ENCODE measurements at regions not wholly inside any gene's neighbourhood (a gene's known extent, or its start where the extent isn't known, plus 50 kb on each side); places are given as distances from the start of the nearest gene placed in this dataset.
A peak's percentile ranks its signal among the peaks of the same experiment; 100 is the strongest.

DNA sequence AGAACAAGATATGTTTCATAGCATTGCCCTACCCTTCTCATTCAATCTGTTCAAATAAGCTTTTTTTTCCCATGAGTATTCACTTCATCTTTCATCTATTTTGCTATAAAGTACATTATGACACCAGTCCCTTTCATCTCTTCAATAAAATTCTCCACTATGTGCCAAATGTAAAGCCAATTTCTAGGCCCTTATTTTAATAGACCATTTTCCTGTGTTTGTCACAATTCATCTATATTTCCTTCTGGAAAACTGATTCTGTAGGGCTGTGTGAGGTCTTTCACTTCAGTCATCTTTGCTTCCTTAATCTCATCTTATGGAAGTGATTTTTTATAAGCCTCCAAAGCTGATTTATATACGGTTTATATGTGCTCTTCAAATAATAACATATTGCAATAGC lies 992.4 kb upstream of the EYS start:
- DNase-seq (ENCODE audit: low spot score): no peak
- FAIRE-seq: no peak

DNA sequence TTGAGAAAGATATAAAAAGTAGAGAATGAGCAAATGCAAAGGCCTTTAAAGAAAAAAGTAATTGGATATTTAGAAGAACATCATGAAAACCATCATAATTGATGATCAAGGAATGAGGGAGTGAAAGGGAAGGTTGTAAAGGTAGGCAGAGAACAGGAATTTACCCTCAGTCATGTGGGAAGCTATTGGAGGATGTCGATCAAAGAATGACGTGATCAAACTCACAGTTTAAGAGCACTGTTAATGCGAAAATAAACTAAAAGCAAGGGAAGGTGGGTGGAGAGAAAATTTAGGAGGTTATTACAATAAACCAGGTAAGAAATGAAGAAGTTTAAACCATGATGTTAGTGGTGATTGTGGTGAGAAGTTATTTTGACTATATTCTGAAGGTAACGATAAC lies 982.6 kb upstream of the EYS start:
- no peak for FAIRE-seq
- no peak for DNase-seq (ENCODE audit: low spot score)

DNA sequence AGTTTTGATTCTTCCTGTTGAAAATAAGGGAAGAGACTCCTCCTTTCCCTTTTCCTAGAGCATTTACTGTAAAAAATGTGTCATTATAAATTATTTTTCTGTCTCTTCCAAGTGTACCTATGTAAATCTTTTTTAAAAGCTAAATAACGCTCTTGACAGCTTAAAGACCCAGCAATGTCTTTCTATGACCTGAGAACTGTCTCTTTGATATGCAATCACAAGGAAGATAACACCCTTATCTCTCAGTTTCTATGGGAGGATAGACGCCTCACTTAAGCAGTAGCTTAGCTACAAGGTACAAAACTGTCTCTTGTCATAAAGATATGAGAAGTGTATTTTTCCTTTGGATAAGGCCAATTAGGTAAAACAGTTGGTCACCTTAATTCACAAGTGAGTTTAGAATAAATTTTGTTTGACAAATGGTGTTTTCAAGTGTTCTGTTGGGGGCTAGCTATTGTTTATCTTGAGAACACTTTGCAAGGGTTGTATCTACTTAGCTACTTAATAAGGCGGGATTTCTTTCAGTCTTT lies 980.6 kb upstream of the EYS start:
- FAIRE-seq (no peak), DNase-seq (ENCODE audit: low spot score) (no peak)

DNA sequence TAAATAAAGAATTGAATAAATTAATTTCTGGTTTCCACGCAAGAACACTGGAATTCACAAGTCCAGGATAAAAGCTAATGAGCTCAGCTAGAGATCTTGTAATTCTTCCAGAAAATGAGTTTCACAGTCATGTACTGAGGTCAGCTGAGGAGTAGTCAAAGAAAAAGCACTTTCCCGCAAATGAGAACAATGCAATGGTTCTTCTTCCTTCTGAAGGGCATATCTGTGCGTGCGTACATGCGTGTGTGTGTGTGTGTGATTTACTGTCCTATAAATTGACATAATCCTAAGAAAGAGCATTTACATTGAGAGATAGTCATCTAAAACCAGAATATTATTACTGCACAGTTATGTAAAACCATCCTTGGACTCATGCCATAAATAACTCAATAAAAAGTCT lies 968.9 kb upstream of the EYS start:
- no peak for DNase-seq (ENCODE audit: low spot score)
- no peak for FAIRE-seq

DNA sequence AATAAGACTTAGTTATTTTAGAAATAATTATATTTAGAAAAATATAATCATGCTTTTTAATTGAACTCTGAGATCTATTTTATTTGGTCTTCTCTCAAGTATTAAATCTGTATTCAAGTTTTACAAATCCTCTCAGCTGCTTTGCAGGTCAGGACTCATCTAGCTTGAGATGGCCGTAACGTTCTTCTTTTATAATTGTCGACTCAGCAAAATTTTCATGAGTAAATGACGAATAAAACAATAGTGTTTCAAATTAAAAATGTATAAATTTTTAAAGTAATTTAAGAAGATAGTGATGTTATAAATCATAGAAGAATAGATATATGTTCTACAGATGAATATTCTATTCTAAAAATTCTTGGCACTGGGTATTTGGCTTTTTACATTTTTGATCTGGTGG lies 957.1 kb upstream of the EYS start:
- DNase-seq (ENCODE audit: low spot score) (no peak), FAIRE-seq (no peak)

DNA sequence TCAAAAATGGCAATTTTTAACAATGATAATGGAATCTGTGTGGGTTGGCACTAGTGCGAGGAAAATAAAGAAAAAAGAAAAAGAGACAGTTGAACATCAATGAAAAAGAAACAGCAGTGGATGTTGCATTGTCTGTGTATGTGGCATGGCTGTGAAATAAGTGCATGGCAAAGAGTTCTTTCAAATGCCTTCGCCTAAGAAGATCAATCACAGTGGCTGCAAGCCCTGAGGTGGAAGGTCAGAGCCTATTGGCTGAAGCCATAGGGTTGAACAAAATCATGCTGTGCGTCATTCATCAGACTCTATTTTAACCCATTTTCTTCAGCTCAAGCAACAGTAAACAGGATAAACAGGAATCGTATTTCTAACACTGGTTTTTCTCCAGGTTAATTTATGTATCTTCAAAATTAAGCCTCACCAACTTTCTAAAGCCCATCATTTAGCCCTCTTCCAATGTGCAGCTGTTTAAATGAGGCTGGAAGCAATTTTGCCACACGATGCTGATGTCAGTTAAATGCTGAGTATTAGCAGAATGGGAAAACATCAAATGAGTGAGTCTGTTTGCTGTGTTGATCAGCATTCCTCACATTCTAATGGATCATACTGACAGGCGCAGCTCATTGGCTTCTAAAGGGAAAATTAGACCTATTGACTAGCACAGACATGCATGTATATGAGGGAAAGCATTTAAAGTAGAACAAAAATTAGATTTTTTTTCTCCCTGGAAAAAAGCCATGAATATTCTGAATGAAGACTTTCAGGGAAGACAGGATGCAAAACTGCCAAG lies 955.9 kb upstream of the EYS start:
- no peak for DNase-seq (ENCODE audit: low spot score)
- no peak for FAIRE-seq

DNA sequence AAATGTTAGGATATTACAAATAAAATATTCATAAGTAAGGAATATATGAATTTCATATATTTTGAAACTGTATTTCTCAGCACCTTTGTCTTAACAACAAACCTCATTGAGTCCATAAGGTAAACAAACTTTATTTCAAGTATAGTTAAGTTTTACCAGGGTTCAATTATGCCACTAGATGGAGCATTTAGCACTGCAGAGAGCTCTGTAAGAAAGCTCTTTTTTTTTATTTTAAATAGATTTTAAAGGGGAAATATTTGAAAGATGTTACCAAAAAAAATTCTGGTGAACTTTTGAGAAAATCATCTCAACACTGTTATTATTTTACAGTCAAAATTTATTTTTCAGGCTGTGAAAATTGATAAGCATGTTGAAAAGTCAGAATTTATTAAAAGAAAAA lies 955.2 kb upstream of the EYS start:
- DNase-seq (ENCODE audit: low spot score) (peak; percentile 11), FAIRE-seq (no peak)

DNA sequence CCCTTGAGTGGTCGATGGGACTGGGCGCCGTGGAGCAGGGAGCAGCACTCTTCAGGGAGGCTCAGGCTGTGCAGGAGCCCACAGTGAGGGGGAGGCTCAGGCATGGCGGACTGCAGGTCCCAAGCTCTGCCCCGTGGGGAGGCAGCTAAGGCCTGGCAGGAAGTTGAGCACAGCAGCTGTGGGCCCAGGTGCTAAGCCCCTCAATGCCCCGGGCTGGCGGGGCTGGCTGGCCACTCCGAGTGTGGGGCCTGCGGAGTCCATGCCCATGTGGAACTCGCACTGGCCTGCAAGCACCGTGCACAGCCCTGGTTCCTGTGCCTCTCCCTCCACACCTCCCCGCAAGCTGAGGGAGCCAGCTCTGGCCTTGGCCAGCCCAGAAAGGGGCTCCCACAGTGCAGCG lies 948.4 kb upstream of the EYS start:
- DNase-seq (ENCODE audit: low spot score) (no peak), FAIRE-seq (no peak)

DNA sequence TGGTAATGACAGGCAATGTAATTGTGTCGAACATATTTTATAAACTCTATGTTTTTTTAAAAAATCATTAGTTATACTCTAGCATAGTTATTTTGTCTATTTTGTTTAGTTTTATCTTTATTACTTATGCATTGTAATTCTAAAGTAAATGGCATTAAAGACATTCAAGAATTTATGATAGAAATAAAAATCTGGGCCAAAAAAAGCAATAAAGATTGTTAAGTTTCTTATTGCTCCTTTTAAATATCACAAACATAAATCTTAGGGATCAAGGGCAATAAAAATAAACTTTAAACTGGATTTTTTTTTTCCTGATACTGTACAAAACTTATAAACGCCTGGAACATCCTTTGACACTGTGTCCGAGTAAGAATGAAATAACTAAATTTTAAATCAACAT lies 931.5 kb upstream of the EYS start:
- FAIRE-seq (no peak), DNase-seq (ENCODE audit: low spot score) (no peak)

DNA sequence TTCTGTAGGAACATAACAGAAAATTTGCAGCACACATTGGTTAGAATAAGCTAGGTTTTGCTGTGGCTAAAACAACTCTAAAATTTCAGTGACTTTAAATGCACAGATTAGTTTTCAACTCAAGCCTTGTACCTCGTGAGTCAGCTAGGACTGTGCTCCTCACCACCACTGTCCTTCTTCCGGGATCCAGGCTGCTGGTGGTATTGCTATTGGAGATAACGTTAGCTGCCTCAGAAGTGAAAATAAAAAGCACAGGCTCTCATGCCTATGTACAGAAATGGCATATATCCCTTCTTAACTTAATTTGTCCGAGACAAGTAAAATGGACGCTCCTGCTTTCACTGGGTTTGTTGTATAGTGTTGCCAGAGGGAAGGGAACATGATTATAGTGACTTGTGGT lies 931.1 kb upstream of the EYS start:
- no peak for FAIRE-seq
- DNase-seq (ENCODE audit: low spot score): no peak

DNA sequence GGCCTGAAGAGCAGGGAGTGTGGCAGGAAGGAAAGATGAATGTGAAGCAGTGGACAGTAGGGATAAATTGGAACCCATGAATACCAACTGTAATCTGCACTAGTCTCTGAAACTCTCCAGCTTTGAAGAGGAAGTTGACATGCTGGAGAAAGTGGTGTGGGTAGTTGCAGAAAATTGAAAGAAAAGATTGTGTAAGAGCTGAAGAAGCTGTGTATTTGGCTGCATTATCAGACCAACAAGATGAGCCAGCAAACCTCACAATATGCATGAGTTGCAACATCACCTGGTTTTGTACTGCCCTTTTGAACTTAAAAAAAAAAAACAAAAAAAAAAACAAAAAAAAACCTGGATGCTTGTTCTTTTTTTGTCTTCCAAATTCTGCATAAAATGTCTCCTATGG lies 921.9 kb upstream of the EYS start:
- FAIRE-seq (no peak), DNase-seq (ENCODE audit: low spot score) (no peak)

DNA sequence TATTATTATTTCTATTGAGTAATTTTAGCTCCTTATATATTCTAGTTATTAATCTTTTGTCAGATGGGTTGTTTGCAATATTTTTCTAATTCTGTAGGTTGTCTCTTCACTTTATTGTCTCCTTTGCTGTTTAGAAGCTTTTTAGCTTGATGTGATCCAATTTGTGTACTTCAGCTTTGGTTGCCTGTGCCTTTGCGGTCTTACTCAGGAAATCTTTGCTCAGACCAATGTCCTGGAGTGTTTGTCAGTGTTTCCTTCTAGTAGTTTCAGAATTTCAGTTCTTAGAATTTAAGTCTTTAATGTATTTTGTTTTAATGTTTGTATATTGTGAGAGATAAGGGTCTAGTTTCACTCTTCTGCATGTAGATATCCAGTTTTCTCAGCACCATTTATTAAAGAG lies 916.0 kb upstream of the EYS start:
- no peak for FAIRE-seq
- no peak for DNase-seq (ENCODE audit: low spot score)

DNA sequence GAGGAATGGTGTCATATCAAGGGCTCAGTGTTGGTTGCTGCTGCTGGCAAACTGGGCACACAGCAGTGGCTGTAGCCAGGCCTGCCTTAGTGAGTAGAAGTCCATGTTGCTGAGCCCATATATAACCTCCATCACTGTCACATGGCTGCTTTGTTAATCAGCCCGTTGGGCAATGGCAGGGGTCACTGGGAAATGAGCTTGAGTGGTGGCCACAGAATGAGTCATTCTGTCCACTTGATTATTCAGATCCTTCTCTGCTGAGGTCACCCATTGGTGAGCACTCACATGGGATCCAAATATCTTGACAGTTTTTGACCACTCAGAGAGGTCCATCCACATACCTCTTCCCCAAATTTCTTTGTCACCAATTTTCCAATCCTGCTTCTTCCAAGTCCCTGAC lies 898.9 kb upstream of the EYS start:
- FAIRE-seq: no peak
- DNase-seq (ENCODE audit: low spot score): no peak

DNA sequence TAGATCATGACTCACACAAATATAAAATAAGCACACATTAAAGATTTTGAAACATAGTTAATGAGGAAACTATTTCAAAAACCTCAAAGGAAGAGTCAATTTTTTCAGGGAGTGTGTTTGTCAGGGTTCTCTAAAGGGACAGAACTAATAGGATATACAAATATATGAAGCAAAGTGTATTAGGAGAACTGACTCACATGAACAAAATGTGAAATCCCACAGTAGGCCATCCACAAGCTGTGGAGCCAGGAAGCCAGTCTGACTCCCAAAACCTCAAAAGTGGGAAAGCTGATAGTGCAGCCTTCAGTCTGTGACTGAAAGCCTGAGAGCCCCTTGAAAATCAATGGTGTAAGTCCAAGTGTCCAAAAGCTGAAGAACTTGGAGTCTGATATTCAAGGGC lies 898.0 kb upstream of the EYS start:
- FAIRE-seq (no peak), DNase-seq (ENCODE audit: low spot score) (no peak)

DNA sequence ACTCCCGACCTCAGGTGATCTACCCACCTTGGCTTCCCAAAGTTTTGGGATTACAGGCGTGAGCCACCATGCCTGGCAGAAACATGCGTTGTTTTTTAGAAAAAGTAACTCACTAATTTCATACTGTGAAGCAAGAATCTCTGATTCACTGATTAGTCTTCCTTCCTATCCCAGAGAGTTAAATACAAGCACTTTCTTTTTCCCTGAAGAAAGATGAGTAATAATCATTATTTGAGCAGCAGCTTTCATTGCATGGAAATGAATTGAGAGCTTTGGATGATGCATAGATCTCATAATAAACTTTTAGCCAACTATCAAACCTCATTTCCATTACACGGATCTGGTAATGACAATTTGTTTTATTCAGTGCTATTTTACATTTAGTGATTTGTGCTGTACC lies 892.5 kb upstream of the EYS start:
- FAIRE-seq: no peak
- DNase-seq (ENCODE audit: low spot score): no peak

DNA sequence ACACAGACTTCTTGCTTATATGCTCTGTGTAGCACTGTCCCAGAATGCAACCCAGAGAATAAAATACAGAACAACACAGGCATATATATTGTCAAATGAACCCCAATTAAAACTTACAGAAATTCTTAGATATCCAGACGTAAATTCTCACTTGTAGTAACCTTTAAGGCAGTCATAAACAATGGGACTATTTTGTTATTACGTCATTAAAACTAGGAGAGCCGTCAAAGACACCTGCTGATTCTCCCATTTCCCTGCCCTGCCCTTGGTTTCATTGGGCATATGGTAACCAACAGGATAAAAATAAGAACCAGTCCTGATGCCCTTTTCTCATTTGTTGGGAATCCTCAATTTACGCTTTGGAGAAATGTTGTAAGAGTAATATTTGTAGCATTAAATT lies 871.3 kb upstream of the EYS start:
- DNase-seq (ENCODE audit: low spot score) (no peak), FAIRE-seq (no peak)

DNA sequence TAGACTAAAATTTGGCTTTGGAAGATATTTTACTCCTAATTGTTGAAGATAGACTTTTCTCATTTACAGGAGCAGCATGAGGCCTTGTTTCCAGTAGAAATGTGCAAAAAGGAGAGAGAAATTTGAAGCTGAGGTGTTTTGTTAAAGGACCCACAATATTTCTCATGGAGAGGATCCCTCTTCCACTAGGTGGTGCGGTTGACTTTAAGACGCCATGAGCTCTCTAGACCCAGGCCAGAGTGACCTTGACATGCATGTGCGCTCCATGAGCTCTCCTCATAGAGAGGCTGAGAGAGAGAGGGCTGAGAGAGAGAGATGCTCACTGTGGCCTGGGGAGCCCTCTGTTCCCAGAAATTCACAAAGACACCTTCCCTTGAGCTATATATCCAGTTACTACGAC lies 861.2 kb upstream of the EYS start:
- DNase-seq (ENCODE audit: low spot score): no peak
- FAIRE-seq: no peak

DNA sequence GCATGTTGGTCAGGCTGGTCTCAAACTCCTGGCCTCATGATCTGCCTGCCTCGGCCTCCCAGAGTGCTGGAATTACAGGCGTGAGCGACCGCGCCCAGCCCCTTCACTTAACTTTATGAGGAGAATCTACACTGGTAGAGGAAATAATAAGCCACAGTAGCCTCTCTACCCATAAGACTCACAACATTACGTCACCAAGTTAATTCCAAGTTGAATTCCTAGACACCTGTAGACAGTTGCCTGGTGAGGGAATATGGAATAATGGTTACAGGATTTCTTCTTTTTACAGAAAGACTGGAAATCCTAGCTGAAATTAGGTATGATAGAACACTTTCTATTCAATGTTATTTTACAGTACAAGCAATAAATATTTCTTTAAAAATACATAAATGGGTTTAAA lies 854.5 kb upstream of the EYS start:
- no peak for DNase-seq (ENCODE audit: low spot score)
- FAIRE-seq: no peak

DNA sequence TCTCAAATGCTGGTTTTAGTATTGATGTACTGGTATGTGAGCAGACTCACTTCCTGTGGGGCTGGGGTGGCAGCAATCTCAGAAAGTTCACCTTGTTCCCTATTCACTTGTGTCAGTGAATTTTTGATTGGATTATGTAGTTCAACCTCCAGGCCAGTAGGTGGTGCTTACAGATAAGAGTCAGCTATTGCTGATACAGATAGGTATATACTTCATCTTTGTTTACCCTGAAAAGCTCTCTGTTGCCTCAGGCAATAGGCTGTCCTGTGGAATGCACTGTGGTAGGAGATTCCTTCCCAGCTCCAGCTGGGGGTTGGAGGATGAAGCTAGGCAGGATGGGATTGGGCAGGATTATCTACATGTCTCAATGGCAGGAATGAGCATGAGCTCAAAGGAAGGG lies 851.2 kb upstream of the EYS start:
- no peak for DNase-seq (ENCODE audit: low spot score)
- FAIRE-seq: peak; percentile 5

DNA sequence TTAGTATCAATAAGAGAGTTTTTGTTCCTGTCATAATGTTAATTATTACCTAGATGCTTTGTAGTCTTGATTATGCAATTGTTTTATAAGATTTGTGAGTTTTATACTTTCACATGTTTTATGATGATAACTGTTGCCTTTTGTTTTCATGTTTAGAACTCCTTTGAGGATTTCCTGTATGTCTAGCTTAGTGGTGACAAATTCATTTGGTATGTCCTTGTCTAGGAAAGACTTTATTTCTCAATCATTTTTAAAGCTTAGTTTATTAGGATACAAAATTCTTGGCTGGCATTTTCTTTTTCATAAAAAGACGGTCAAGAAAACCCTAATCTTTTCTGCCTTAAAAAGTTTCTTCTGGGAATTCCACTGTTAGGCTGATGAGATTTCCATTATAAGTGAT lies 849.9 kb upstream of the EYS start:
- DNase-seq (ENCODE audit: low spot score): no peak
- FAIRE-seq: no peak

DNA sequence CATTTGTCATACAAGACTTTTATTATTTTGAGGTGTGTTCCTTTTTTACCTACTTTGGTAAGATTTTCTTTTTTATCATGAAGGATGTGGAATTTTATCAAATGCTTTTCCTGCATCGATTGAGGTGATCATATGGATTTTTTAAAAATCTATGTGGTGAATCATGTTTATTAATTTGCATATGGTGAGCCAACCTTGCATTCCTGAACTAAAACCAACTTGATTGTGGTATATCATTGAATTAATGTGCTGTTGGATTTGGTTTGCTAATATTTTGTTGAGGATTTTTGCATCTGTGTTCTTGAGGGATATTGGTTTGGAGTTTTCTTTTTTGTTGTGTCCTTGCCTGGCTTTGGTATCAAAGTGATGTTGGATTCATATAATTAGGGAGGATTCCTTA lies 848.1 kb upstream of the EYS start:
- DNase-seq (ENCODE audit: low spot score) (no peak), FAIRE-seq (no peak)

DNA sequence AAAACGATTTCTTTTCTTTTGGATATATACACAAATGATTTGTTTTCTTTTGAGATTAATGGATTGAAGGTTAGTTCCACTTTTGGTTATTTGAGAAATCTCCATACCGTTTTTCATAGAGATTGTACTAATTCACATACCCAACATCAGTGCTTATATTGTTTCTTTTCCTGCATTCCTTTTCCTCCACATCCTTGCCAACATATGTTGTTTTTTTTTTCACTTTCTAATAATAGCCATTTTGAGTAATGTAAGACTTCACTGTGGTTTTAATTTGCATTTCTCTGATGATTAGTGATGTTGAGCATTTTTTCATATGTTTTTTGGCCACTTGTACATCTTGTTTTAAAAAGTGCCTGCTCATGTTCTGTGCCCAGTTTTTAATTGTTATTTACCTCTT lies 846.4 kb upstream of the EYS start:
- FAIRE-seq: no peak
- DNase-seq (ENCODE audit: low spot score): no peak

DNA sequence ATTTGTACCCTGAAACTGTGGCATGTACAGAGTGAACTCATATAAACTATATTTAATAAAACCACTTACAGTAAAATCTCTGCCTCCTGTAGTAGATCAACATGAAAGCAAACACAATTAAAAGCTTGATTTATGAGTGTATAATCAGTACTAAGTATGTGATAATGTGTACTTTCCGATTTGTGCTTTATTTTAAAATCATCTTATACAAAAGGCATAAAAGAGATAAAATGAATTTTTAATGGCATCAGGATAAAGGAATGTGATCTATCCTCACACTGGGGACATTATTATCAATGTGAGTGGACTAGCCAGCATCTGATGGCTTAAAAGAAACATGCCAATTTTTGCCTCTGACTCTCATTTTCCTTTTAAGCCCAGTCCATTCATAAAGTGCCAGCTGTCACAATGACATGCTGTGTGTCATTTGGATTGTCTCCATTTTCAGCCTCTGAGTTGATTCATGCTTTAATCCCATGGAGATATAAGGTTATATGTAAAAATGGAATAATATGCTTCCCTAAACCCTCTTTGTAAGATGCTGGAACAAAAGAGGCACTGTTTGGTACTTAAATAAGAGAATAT lies 831.6 kb upstream of the EYS start:
- FAIRE-seq: no peak

More for the DNA sequence above, 831.6 kb upstream of the EYS start:
- DNase-seq (ENCODE audit: low spot score): no peak

Measured in urothelium cell line (cell line).